Stimulated activated CD4-positive, alpha-beta T cell treated with anti-CD3 and anti-CD28 coated beads, TNF-alpha, amount 100 ng/mL, for 4 hours (primary cell): ENCODE measurements at regions not wholly inside any gene's neighbourhood (a gene's known extent, or its start where the extent isn't known, plus 50 kb on each side); places are given as distances from the start of the nearest gene placed in this dataset.
"Not testable (repeated sequence)": the region's sequence is repeated elsewhere in the genome, so short reads cannot be mapped to it uniquely, and the experiment has no call there.

Source experiments
- DNase-seq, 3 experiments: peaks; one replicate each; pipeline ENCODE4 v3.0.0-alpha.2; 2020; ENCODE audit warnings: low read depth in 3 of 3

DNA sequence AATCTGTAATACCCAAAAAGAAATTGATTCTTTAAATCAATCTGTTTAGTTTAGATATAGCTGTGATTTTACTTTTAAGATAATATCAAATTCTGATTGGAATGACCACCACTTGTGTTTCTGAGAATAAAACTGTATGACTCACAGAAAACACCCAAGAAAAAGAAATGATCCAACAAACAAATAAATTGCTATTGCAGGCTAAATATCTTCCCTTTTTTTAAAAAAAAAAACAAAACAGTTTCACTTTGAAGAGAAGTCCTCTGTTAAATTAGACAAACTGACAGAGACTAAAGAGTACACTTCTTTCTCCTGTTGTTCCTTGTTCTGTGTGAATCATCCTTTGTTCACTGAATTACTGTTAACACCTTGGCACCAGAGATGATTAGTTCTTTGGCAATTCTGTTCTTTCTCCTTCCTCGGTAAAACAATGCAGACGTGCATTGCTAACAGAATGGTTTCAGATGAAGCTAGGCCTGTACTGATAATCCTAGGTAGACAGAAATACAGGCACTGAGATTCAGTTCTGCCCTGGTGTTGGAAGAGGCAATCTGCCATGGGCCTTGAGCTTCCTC, 895.2 kb upstream of the CITED2 start:
- DNase-seq = no peak

DNA sequence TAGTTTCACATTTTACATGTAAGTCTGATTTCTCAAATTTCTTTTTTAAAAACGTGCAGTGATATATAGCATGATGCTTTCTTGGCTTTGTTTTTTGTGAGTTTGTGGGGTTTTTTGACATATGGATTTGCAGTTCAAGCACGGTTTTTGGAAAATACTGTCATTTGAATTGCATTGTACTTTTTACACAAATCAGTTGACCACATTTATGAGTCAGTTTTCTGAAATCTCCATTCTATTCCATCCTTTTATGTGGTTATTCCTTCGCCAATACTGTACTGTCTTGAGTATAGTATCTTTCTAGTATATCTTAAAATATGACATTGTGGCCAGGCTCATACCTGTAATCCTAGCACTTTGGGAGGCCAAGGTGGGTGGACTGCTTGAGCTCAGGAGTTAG, 890.0 kb upstream of the CITED2 start:
- no peak for DNase-seq

- not testable (repeated sequence) for DNase-seq
These were observed 883.9 kb upstream of the CITED2 start for GRCh38 chr6:140258302-140258701.

GRCh38 chr6:140256248-140256647, 881.8 kb upstream of the CITED2 start:
- no peak for DNase-seq

- no peak for DNase-seq
These were observed 878.6 kb upstream of the CITED2 start for GRCh38 chr6:140253096-140253495.

DNA sequence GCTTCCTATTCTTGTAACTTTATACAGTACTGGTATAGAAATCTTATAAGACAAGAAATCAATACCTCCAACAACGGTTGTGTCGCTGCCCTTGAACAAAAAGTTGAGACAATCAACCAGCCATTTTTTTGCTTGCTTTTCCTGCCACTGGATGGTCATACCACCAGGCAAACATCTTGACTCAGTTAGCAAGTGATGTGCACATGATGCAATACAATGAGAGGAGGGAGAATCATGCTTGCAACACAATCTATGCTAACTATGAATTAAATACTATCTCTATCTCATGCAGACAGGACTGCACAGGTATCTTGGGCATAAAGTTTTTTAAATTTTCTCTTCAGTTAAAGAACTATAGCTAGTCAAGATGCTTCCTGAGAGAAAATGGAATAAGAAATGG, 877.7 kb upstream of the CITED2 start:
- no peak for DNase-seq

DNA sequence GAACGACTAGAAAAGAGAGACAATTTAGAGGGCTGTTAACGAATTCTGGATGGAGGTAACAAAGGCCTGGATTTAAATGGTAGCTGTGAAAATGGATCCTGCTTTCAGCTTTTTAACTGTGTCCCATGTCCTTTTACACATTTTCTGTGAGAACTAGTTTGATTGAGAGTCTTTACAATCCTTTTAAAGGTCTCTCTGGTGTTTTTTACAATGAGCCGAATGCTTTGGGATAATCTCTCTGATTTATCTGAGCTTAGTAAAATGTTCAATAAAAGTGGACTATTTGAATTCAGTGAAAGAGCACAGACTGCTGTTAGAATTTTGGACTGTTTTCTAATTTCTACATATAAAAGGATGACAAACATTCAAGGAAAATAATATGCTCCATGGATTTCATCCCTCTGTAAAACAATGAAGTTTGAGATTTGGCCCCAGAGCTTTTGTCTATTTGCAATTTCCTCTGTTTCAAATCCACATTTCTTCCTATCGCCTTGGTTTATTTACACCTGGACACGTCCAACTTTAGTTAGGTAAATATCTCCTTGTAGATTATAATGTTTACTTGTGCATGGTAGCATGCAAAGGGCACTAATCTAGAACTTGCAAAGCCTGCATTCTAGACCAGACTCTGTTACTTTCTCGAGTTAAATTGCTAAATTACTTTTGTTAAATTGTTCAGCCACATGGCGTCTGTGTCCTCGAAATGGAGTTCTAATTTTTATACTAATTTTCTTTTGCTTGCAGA, 871.0 kb upstream of the CITED2 start:
- no peak for DNase-seq

DNA sequence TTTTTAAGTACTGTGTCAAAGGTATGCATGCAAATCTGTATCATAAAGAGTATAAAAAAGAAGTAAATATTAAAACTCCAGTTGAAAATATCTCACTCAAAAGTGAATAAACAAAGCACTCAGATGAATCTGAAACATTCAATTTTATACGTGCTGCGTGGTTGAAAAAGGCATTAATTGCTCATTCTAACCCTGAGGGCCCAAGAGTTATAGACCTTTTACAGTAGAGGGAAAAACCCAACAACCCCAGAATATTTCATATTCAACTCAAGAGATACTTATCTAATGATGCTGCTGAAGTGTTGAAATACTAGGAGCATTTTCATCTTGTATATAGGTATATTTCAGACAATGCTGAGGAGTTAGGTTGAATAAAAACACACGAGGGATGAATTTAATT, 862.8 kb upstream of the CITED2 start:
- no peak for DNase-seq

GRCh38 chr6:140236732-140237131, 862.3 kb upstream of the CITED2 start:
- DNase-seq = no peak

DNA sequence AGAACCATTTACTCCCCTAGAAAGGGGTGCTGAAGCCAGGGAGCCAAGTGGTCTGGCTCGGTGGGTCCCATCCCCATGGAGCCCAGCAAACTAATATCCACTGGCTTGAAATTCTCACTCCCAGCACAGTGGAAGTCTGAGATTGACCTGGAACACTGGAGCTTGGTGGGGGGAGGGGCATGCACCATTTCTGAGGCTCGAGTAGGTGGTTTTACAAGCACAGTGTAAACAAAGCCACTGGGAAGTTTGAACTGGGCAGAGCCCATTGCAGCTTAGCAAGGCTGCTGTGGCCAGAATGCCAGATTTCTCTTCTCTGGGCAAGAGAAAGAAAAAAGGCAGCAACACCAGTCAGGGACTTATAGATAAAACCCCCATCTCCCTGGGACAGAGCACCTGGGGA, 855.8 kb upstream of the CITED2 start:
- no peak for DNase-seq

DNA sequence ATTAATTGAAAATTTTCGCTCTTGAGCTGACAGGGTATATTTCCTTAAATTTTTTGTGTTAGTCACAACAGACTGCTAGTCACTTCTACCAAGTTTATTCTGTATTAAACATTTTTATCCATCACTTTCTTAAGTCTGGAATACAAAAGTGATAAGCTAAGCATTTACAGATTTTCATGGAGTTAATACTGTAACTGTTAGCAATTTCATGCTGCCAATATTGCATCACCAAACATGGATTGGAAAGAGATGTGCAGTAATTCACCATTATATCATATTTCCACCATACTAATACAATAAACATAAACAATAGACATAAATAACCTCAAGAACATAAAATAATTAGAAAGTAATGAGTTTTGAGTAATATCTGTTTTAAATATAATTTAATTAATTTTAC, 854.0 kb upstream of the CITED2 start:
- DNase-seq = no peak

GRCh38 chr6:140226637-140227036, 852.2 kb upstream of the CITED2 start:
- DNase-seq = no peak

- no peak for DNase-seq
These were observed 851.4 kb upstream of the CITED2 start for GRCh38 chr6:140225701-140226436.

- DNase-seq = no peak
These were observed 842.8 kb upstream of the CITED2 start for GRCh38 chr6:140217283-140217682.

DNA sequence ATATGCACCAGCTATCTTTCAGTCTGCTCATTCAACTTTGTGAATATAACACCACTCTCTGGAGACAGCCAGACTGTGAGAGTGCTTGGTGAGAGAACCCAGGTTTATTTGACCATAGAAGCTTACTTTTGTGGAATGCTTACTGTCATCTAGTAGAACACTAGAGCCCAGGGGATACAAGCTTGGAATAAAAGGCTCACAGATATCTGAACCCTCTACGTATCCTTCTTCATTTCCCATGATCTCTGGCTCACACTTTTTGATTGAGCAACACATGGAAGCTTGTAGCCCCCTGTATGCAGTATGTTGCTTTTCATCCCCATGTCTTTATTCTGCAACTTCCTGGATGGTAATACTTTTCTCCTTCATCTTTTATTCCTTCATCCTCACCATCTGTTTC, 835.3 kb upstream of the CITED2 start:
- DNase-seq = no peak

GRCh38 chr6:140208286-140208685, 833.8 kb upstream of the CITED2 start:
- DNase-seq = no peak

DNA sequence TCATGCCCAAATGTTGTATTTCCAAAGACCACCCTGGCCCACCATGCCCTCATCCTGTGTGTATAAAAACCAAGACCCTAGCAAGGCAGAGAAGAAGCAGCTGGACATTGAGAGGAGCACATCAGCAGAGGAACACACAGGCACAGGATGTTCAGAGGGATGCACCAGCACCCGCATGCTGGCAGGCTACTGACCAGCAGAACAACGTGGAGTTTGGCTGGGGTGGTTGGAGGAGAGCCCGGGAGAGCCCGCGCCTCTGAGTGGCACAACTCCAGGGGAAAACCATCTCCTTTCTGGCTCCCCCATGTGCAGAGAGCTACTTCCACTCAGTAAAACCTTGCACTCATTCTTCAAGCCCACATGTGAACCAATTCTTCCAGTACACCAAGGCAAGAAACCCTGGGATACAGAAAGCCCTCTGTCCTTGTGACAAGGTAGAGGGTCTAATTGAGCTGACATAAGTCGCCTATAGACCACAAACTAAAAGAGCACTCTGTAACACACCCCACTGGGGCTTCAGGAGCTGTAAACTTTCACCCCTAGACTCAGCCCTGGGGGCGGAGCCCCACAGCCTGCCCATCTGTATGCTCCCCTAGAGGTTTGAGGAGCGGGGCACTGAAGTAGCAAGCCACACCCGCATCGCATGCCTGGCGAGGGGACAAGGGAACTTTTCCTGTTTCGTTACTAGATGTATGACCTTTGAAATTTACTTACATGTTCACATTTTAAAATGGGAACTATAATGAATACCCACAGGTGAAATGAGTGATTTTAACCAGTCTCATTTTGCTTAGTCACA, 831.5 kb upstream of the CITED2 start:
- no peak for DNase-seq

- no peak for DNase-seq
These were observed 829.7 kb upstream of the CITED2 start for GRCh38 chr6:140204154-140204553.

DNA sequence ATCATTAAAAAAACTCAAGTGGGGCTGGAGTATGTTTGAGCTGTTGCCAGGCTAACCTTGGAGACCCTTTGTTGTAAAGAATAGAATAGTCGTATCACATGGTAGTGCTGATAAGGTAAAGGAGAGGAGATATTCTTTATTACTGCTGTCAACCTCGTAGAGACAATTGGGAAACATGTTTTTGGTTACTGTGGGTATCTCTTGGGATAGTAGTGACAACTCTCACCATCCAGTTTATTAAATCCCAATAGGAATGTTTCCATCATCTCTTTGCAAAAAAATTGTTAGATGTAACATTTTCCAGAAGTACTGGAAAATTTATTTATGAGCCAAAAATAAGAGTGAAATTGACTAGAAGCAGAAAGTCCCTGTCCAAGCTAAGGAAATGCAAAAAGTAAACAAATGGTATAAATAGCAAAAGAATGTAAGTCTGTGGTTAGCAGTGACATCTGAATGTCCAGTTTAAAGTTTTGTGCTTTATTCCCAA, 829.3 kb upstream of the CITED2 start:
- no peak for DNase-seq

- no peak for DNase-seq
These were observed 828.6 kb upstream of the CITED2 start for GRCh38 chr6:140202964-140203515.

- no peak for DNase-seq
These were observed 827.5 kb upstream of the CITED2 start for GRCh38 chr6:140201787-140202458.
